ENCODE measurements at regions not wholly inside any gene's neighbourhood (a gene's known extent, or its start where the extent isn't known, plus 50 kb on each side); places are given as distances from the start of the nearest gene placed in this dataset.

DNA sequence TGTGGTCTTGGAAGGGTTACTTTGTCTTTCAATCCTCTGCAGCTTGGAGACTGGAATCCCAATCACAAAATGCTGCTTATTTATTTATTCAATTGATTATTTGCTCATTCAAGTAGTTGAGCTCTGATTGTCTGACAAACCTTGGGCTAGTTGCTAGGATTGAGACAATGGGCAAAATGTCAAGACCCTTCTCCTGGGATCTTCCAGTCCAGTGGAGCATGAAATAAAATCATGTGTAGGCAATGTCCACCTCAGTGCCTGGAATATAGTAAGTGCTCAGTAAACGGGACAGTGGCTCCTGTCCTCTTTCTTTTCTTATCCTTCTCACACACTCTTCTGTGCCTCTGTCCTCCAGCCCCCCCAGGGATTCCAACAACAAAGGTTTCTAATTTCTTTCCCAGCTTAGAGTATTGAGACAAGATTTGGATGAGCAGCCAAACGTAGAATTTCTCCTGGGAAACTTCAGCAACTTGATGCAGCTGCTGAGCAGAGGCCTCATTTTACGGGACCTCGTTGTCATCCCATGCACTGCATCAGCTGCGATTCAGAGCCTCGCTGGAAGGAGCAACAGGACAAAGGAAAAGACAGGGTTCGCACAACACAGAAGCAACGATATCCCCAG lies 545.0 kb downstream of the SOX11 start:
- no TSS peak for BruUV-seq (replicated peaks)
- DNase-seq (ENCODE audit: low spot score) = no peak
- WGBS (ENCODE audit: low lambda C conversion rate) = 33% methylated on average over 8 of the region's 8 CpGs

GRCh38 chr2:6249557-6249956 lies 557.4 kb downstream of the SOX11 start:
- TF ChIP-seq NCOA1 (CRISPR knock-in tag; IDR thresholded peaks at IDR 0.05) = no peak
- TF ChIP-seq, protein P1, sequence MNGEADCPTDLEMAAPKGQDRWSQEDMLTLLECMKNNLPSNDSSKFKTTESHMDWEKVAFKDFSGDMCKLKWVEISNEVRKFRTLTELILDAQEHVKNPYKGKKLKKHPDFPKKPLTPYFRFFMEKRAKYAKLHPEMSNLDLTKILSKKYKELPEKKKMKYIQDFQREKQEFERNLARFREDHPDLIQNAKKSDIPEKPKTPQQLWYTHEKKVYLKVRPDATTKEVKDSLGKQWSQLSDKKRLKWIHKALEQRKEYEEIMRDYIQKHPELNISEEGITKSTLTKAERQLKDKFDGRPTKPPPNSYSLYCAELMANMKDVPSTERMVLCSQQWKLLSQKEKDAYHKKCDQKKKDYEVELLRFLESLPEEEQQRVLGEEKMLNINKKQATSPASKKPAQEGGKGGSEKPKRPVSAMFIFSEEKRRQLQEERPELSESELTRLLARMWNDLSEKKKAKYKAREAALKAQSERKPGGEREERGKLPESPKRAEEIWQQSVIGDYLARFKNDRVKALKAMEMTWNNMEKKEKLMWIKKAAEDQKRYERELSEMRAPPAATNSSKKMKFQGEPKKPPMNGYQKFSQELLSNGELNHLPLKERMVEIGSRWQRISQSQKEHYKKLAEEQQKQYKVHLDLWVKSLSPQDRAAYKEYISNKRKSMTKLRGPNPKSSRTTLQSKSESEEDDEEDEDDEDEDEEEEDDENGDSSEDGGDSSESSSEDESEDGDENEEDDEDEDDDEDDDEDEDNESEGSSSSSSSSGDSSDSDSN (CRISPR knock-in tag; IDR thresholded peaks at IDR 0.05) = no peak
- TF ChIP-seq, protein P2, sequence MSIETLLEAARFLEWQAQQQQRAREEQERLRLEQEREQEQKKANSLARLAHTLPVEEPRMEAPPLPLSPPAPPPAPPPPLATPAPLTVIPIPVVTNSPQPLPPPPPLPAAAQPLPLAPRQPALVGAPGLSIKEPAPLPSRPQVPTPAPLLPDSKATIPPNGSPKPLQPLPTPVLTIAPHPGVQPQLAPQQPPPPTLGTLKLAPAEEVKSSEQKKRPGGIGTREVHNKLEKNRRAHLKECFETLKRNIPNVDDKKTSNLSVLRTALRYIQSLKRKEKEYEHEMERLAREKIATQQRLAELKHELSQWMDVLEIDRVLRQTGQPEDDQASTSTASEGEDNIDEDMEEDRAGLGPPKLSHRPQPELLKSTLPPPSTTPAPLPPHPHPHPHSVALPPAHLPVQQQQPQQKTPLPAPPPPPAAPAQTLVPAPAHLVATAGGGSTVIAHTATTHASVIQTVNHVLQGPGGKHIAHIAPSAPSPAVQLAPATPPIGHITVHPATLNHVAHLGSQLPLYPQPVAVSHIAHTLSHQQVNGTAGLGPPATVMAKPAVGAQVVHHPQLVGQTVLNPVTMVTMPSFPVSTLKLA (IDR thresholded peaks at IDR 0.05) = no peak
- no peak for DNase-seq (ENCODE audit: low spot score)
- Histone ChIP-seq H3K4me2 (ENCODE audit: low read depth, low read length) (no peak overlapping the region), H3K9me3 (ENCODE audit: low read length) (peaks cover 69% of the 10 kb centered on the region), H3K27me3 (ENCODE audit: control insufficient read depth in 1 of 2, insufficient read depth in 2 of 2, low read length in 2 of 2) (no peaks in the 10 kb centered on the region), H3K4me3 (replicated peaks in 1 of 3; ENCODE audit: insufficient read depth in 1 of 3, low read depth in 2 of 3, low read length in 3 of 3) (no peak overlapping the region), H3K79me2 (ENCODE audit: insufficient read depth, low read length) (no peaks in the 10 kb centered on the region), H3K9ac (ENCODE audit: insufficient read depth, low read depth, low read length) (no peak overlapping the region), H4K20me1 (ENCODE audit: insufficient read depth, low read length) (no peaks in the 10 kb centered on the region), H3K36me3 (replicated peaks in 1 of 2; ENCODE audit: control insufficient read depth in 1 of 2, insufficient read depth in 2 of 2, low read length in 2 of 2) (no peaks in the 10 kb centered on the region), H2AFZ (ENCODE audit: low read length) (no peak overlapping the region), H3K4me1 (ENCODE audit: insufficient read depth, low read length) (no peaks in the 10 kb centered on the region), H3K27ac (ENCODE audit: extremely low read length, insufficient read depth, low read length) (no peak overlapping the region)
- in situ Hi-C loops (cut with HindIII; ENCODE audit: extremely low pct_ligation_motif_present, low pct_unique_long_range_greater_than_20kb) (no loop called here), intact Hi-C loops (cut with micrococcal nuclease; ENCODE audit: unreplicated experiment) (no loop called here)
- BruUV-seq (replicated peaks) = no TSS peak
- WGBS (ENCODE audit: low lambda C conversion rate) = 29% methylated on average over 5 of the region's 5 CpGs
- no peak for ATAC-seq
- ChIA-PET POLR2A (no interaction called here), CTCF (ENCODE audit: low intra/inter-chr PET ratio, low total read pairs) (no interaction called here)
- FAIRE-seq = no peak

More for the DNA sequence above, 545.0 kb downstream of the SOX11 start:
- in situ Hi-C loops (cut with HindIII; ENCODE audit: extremely low pct_ligation_motif_present, low pct_unique_long_range_greater_than_20kb) = no loop called here
- Histone ChIP-seq H3K4me3 (replicated peaks in 1 of 3; ENCODE audit: insufficient read depth in 1 of 3, low read depth in 2 of 3, low read length in 3 of 3) (no peak overlapping the region), H3K36me3 (replicated peaks in 1 of 2; ENCODE audit: control insufficient read depth in 1 of 2, insufficient read depth in 2 of 2, low read length in 2 of 2) (no peaks in the 10 kb centered on the region), H3K4me1 (ENCODE audit: insufficient read depth, low read length) (no peaks in the 10 kb centered on the region), H4K20me1 (ENCODE audit: insufficient read depth, low read length) (no peaks in the 10 kb centered on the region), H3K9ac (ENCODE audit: insufficient read depth, low read depth, low read length) (no peak overlapping the region), H3K27ac (ENCODE audit: extremely low read length, insufficient read depth, low read length) (no peak overlapping the region), H2AFZ (ENCODE audit: low read length) (no peak overlapping the region), H3K4me2 (ENCODE audit: low read depth, low read length) (no peak overlapping the region), H3K79me2 (ENCODE audit: insufficient read depth, low read length) (no peaks in the 10 kb centered on the region), H3K9me3 (ENCODE audit: low read length) (peaks cover 90% of the 10 kb centered on the region), H3K27me3 (ENCODE audit: control insufficient read depth in 1 of 2, insufficient read depth in 2 of 2, low read length in 2 of 2) (no peaks in the 10 kb centered on the region)
- FAIRE-seq = no peak
- POLR2A ChIA-PET = no interaction called here
- CTCF ChIA-PET (ENCODE audit: low intra/inter-chr PET ratio, low total read pairs) = no interaction called here
- TF ChIP-seq ZNF34 (CRISPR knock-in tag; IDR thresholded peaks at IDR 0.05; ENCODE audit: borderline replicate concordance) (no peak), REL (CRISPR knock-in tag; conservative IDR thresholded peaks at IDR 0.05) (no peak), TOE1 (CRISPR knock-in tag; IDR thresholded peaks at IDR 0.05) (no peak), MTF1 (CRISPR knock-in tag; IDR thresholded peaks at IDR 0.05) (no peak), ELF4 (CRISPR knock-in tag; IDR thresholded peaks at IDR 0.05; ENCODE audit: borderline replicate concordance) (no peak), ZNF776 (CRISPR knock-in tag; IDR thresholded peaks at IDR 0.05) (no peak), TERF1 (CRISPR knock-in tag; IDR thresholded peaks at IDR 0.05) (no peak), ZNF567 (CRISPR knock-in tag; IDR thresholded peaks at IDR 0.05; ENCODE audit: borderline replicate concordance) (no peak), MAFK (conservative IDR thresholded peaks at IDR 0.05 in 1 of 2, IDR thresholded peaks at IDR 0.05 in 1 of 2; ENCODE audit: low read length in 2 of 2) (no peak)
- ATAC-seq = no peak
- intact Hi-C loops (cut with micrococcal nuclease; ENCODE audit: unreplicated experiment) = no loop called here

All from HepG2 (cell line).